Ishikawa (cell line): ENCODE measurements at regions not wholly inside any gene's neighbourhood (a gene's known extent, or its start where the extent isn't known, plus 50 kb on each side); places are given as distances from the start of the nearest gene placed in this dataset.

Source experiments
- EGR1 ChIP-seq: IDR thresholded peaks from 2 replicates; pipeline ENCODE4 v1.6.1; 2012
- EP300 ChIP-seq: IDR thresholded peaks from 2 replicates; pipeline ENCODE4 v1.6.1; 2012; ENCODE audit warnings: borderline replicate concordance
- MAX ChIP-seq: IDR thresholded peaks from 2 replicates; pipeline ENCODE4 v1.6.1; 2012
- RAD21 ChIP-seq: IDR thresholded peaks from 2 replicates; pipeline ENCODE4 v1.6.1; 2012; ENCODE audit warnings: low read depth
- REST ChIP-seq: IDR thresholded peaks from 2 replicates; pipeline ENCODE4 v1.6.1; 2012; ENCODE audit warnings: low read depth, mild to moderate bottlenecking
- TAF1 ChIP-seq: IDR thresholded peaks from 2 replicates; pipeline ENCODE4 v1.6.1; 2012; ENCODE audit warnings: low read depth, mild to moderate bottlenecking
- TCF12 ChIP-seq: IDR thresholded peaks from 2 replicates; pipeline ENCODE4 v1.6.1; 2012; ENCODE audit warnings: low read depth
- TEAD4 ChIP-seq: IDR thresholded peaks from 2 replicates; pipeline ENCODE4 v1.6.1; 2012

GRCh38 chr6:797479-798077 lies 104.6 kb upstream of the EXOC2 start:
- peak; percentile 83 for TF ChIP-seq RAD21
- no peak for TF ChIP-seq MAX
- TF ChIP-seq TAF1 = no peak
- no peak for TF ChIP-seq EGR1
- no peak for TF ChIP-seq TEAD4
- no peak for TF ChIP-seq TCF12
- TF ChIP-seq EP300 = no peak
- no peak for TF ChIP-seq REST
